ENCODE measurements at regions not wholly inside any gene's neighbourhood (a gene's known extent, or its start where the extent isn't known, plus 50 kb on each side); places are given as distances from the start of the nearest gene placed in this dataset.

GRCh38 chr2:236827997-236828396, 257.7 kb upstream of the COPS8 start:
- TF ChIP-seq, protein P1, sequence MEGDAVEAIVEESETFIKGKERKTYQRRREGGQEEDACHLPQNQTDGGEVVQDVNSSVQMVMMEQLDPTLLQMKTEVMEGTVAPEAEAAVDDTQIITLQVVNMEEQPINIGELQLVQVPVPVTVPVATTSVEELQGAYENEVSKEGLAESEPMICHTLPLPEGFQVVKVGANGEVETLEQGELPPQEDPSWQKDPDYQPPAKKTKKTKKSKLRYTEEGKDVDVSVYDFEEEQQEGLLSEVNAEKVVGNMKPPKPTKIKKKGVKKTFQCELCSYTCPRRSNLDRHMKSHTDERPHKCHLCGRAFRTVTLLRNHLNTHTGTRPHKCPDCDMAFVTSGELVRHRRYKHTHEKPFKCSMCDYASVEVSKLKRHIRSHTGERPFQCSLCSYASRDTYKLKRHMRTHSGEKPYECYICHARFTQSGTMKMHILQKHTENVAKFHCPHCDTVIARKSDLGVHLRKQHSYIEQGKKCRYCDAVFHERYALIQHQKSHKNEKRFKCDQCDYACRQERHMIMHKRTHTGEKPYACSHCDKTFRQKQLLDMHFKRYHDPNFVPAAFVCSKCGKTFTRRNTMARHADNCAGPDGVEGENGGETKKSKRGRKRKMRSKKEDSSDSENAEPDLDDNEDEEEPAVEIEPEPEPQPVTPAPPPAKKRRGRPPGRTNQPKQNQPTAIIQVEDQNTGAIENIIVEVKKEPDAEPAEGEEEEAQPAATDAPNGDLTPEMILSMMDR (IDR thresholded peaks at IDR 0.05) = no peak
- TF ChIP-seq, protein P2, sequence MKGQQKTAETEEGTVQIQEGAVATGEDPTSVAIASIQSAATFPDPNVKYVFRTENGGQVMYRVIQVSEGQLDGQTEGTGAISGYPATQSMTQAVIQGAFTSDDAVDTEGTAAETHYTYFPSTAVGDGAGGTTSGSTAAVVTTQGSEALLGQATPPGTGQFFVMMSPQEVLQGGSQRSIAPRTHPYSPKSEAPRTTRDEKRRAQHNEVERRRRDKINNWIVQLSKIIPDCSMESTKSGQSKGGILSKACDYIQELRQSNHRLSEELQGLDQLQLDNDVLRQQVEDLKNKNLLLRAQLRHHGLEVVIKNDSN (IDR thresholded peaks at IDR 0.05; ENCODE audit: borderline replicate concordance, low read depth) = no peak
- TF ChIP-seq MXI1 (IDR thresholded peaks at IDR 0.05; ENCODE audit: low read depth, low read length) (no peak), POLR2AphosphoS5 (IDR thresholded peaks at IDR 0.05; ENCODE audit: low read depth, low read length) (no peak), EZH2phosphoT487 (IDR thresholded peaks at IDR 0.05; ENCODE audit: borderline replicate concordance, low read depth) (no peak), CHD2 (IDR thresholded peaks at IDR 0.05; ENCODE audit: low read length, partially characterized antibody) (no peak), EP300 (IDR thresholded peaks at IDR 0.05; ENCODE audit: borderline replicate concordance in 1 of 2, low read depth in 1 of 2, low read length in 1 of 2) (no peak), ELF1 (IDR thresholded peaks at IDR 0.05) (no peak), JUND (IDR thresholded peaks at IDR 0.05) (no peak), FOXM1 (IDR thresholded peaks at IDR 0.05; ENCODE audit: low read depth) (no peak), REST (IDR thresholded peaks at IDR 0.05; ENCODE audit: low read depth, low read length) (no peak), TCF12 (IDR thresholded peaks at IDR 0.05) (no peak), TAF1 (IDR thresholded peaks at IDR 0.05; ENCODE audit: borderline replicate concordance, low read depth, low read length) (no peak)
- TF ChIP-seq, protein P3, sequence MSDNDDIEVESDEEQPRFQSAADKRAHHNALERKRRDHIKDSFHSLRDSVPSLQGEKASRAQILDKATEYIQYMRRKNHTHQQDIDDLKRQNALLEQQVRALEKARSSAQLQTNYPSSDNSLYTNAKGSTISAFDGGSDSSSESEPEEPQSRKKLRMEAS (IDR thresholded peaks at IDR 0.05; ENCODE audit: low read depth) = no peak
